Spinal cord (tissue), 9 donors: ENCODE measurements at regions not wholly inside any gene's neighbourhood (a gene's known extent, or its start where the extent isn't known, plus 50 kb on each side); places are given as distances from the start of the nearest gene placed in this dataset.

Experiments
- DNase-seq, 6 donors: peaks; one replicate each; pipeline versions ENCODE4 v3.0.0 to v3.0.0-alpha.2; 2013 to 2015; ENCODE audit warnings: low spot score in 6 of 6, low read depth in 4 of 6
- H3K27ac ChIP-seq: one replicate; pipeline ENCODE4 v1.5.1; 2013; ENCODE audit warnings: low read depth, low read length, control low read depth
- H3K27me3 ChIP-seq: one replicate; pipeline ENCODE4 v1.6.1; 2013; ENCODE audit warnings: low read length; ENCODE audit not compliant: control insufficient read depth, insufficient read depth
- H3K36me3 ChIP-seq: one replicate; pipeline ENCODE4 v1.6.1; 2013; ENCODE audit warnings: low read length; ENCODE audit not compliant: control insufficient read depth, insufficient read depth
- H3K4me1 ChIP-seq: one replicate; pipeline ENCODE4 v1.6.1; 2013; ENCODE audit warnings: low read length; ENCODE audit not compliant: control insufficient read depth, insufficient read depth
- H3K4me3 ChIP-seq: one replicate; pipeline ENCODE4 v1.5.1; 2013; ENCODE audit warnings: low read depth, low read length, control low read depth
- H3K9me3 ChIP-seq: one replicate; pipeline ENCODE4 v1.6.1; 2013; ENCODE audit warnings: low read length; ENCODE audit not compliant: control insufficient read depth, insufficient read depth
- WGBS: methylation state at CpG from one replicate; pipeline ENCODE4 v1.1.5; 2013; ENCODE audit warnings: missing lambda C conversion rate; ENCODE audit not compliant: insufficient coverage; 5-methylcytosine and 5-hydroxymethylcytosine counted together
- donor health status: healthy.

GRCh38 chrX:142149919-142150318, 55.2 kb downstream of the MAGEC2 start:
- H3K27me3 ChIP-seq, result no peaks in the 10 kb centered on the region
- H3K4me3 ChIP-seq, result no peak overlapping the region
- 33% methylated on average over 4 of the region's 7 CpGs for WGBS
- no peaks in the 10 kb centered on the region for H3K36me3 ChIP-seq
- H3K4me1 ChIP-seq, result no peaks in the 10 kb centered on the region
- H3K9me3 ChIP-seq, result no peaks in the 10 kb centered on the region
- H3K27ac ChIP-seq, result no peak overlapping the region
- DNase-seq, result peak in 1 of 6 donors; percentile 17

- H3K36me3 ChIP-seq, result no peaks in the 10 kb centered on the region
- no peaks in the 10 kb centered on the region for H3K4me1 ChIP-seq
- 91% methylated on average over 1 of the region's 2 CpGs for WGBS
- no peak overlapping the region for H3K4me3 ChIP-seq
- no peak overlapping the region for H3K27ac ChIP-seq
- peaks cover 4% of the 10 kb centered on the region for H3K9me3 ChIP-seq
- H3K27me3 ChIP-seq, result no peaks in the 10 kb centered on the region
- DNase-seq, result no peak
Observed at GRCh38 chrX:142134533-142134932, 70.6 kb downstream of the MAGEC2 start.

GRCh38 chrX:142096253-142096652, 108.8 kb downstream of the MAGEC2 start:
- WGBS, result no CpG with 5 or more reads among the region's 1 CpG
- Histone ChIP-seq H3K4me1 (no peaks in the 10 kb centered on the region), H3K4me3 (no peak overlapping the region), H3K36me3 (no peaks in the 10 kb centered on the region), H3K27me3 (no peaks in the 10 kb centered on the region), H3K9me3 (no peaks in the 10 kb centered on the region), H3K27ac (no peak overlapping the region)
- DNase-seq, result no peak

DNA sequence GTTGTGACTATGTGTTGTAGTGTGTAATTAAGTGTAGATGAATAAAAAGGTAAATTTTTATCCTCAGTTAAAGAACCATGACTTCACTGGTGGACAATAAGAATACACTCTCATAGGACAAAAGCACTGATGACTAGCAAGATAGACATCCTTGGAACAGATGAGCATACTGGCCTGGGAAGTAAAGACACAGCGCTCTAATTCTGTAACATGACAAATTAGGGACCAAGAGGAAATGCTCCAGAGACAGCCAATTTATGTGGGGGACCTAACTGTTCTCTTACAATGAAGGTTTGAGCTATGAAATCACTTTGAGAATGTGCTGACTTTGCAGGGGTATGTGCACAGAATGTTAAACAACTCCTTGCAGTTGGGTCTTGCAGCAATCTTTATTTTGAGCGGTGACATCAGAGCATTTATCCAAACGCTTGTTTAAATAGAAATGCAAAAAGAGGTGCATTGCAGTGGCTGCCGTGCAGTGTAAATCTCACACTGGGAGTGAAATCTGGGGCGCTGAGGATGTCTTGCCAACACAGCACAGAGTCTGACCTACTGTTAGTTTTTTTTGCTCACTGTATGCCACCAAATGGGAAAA, 109.3 kb downstream of the MAGEC2 start:
- WGBS, result 44% methylated on average over 5 of the region's 5 CpGs
- DNase-seq, result peak in 4 of 6 donors; percentile 13 to 83 (median 42)
- no peaks in the 10 kb centered on the region for H3K36me3 ChIP-seq
- no peaks in the 10 kb centered on the region for H3K9me3 ChIP-seq
- no peak overlapping the region for H3K4me3 ChIP-seq
- H3K27ac ChIP-seq, result no peak overlapping the region
- no peaks in the 10 kb centered on the region for H3K27me3 ChIP-seq
- H3K4me1 ChIP-seq, result no peaks in the 10 kb centered on the region

DNA sequence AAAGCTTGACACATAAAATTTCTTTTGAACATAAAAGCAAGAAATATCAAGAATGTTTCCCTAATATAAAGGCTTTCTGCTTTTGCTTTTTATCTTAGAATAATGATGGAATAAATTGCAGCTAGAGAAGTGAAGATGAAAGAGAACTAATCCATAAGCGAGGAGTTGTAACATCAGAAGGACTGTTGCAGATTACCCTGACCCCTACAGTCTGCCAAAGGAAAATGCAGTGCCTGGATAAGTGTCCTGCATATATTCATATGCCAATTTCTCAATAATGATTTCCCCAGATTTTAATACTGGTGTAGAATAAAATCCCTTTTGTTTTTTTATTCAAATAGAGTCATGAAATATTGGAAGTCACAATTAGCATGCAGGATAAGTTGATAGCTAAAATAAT, 115.9 kb downstream of the MAGEC2 start:
- no peaks in the 10 kb centered on the region for H3K27me3 ChIP-seq

DNA sequence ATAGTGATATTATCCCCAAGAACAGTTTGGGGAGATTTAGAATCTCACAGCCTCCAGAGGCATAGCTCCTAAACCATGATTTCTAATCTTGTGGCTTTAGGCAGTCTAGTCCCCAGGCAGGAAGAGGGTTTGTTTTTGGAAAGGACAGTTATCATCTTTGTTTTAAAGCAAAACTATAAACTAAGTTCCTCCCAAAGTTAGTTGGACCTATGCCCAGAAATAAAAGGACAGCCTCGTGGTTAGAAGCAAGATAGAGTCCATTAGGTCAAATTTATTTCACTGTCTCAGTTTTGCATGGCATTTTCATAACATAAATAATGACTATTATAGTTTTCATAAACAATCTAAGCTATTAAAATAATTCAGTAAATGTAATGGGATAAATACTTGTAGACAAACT, 120.5 kb downstream of the MAGEC2 start:
- Histone ChIP-seq H3K9me3 (no peaks in the 10 kb centered on the region), H3K4me1 (no peaks in the 10 kb centered on the region), H3K4me3 (no peak overlapping the region), H3K27me3 (no peaks in the 10 kb centered on the region), H3K27ac (no peak overlapping the region), H3K36me3 (no peaks in the 10 kb centered on the region)
- no CpG with 5 or more reads among the region's 1 CpG for WGBS
- no peak for DNase-seq

More for the DNA sequence above, 115.9 kb downstream of the MAGEC2 start:
- 80% methylated on average over 1 of the region's 1 CpG for WGBS
- peak in 2 of 6 donors; percentile 24 to 61 for DNase-seq
- Histone ChIP-seq H3K27ac (no peak overlapping the region), H3K4me1 (no peaks in the 10 kb centered on the region), H3K4me3 (no peak overlapping the region), H3K36me3 (no peaks in the 10 kb centered on the region), H3K9me3 (no peaks in the 10 kb centered on the region)

- no peaks in the 10 kb centered on the region for H3K36me3 ChIP-seq
- H3K27me3 ChIP-seq, result no peaks in the 10 kb centered on the region
- no peaks in the 10 kb centered on the region for H3K9me3 ChIP-seq
- H3K4me3 ChIP-seq, result no peak overlapping the region
- 73% methylated on average over 2 of the region's 2 CpGs for whole genome bisulfite sequencing
- no peaks in the 10 kb centered on the region for H3K4me1 ChIP-seq
- H3K27ac ChIP-seq, result no peak overlapping the region
- peak in 1 of 6 donors; percentile 13 for DNase-seq
Observed at GRCh38 chrX:142076633-142077032, 128.5 kb downstream of the MAGEC2 start.

- no peak overlapping the region for H3K27ac ChIP-seq
- no peaks in the 10 kb centered on the region for H3K27me3 ChIP-seq
- H3K4me1 ChIP-seq, result no peaks in the 10 kb centered on the region
Observed at GRCh38 chrX:142068365-142068764, 136.7 kb downstream of the MAGEC2 start.

DNA sequence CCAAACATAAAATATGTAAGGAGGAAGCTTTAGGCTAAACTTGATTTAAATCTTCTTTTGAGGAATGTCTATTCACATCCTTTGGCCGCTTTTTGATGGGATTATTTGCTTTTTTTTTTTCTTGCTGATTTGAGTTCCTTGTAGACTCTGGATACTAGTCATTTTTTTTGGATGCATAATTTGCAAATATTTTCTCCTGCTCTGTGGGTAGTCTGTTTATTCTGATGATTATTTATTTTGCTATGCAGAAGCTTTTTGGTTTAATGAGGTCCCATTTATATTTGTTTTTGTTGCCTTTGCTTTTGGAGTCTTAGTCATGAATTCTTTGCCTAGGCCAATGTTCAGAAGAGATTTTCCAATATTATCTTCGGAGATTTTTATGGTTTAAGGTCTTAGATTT, 144.9 kb downstream of the MAGEC2 start:
- no peak for DNase-seq
- peaks cover 2% of the 10 kb centered on the region for H3K9me3 ChIP-seq
- no peaks in the 10 kb centered on the region for H3K36me3 ChIP-seq
- H3K27ac ChIP-seq, result no peak overlapping the region
- H3K4me1 ChIP-seq, result no peaks in the 10 kb centered on the region
- no peaks in the 10 kb centered on the region for H3K27me3 ChIP-seq
- no peak overlapping the region for H3K4me3 ChIP-seq
- WGBS, result 43% methylated on average over 1 of the region's 2 CpGs

More at GRCh38 chrX:142068365-142068764, 136.7 kb downstream of the MAGEC2 start:
- no CpG with 5 or more reads among the region's 2 CpGs for WGBS
- DNase-seq, result no peak
- Histone ChIP-seq H3K4me3 (no peak overlapping the region), H3K36me3 (no peaks in the 10 kb centered on the region), H3K9me3 (no peaks in the 10 kb centered on the region)

- DNase-seq, result no peak
- Histone ChIP-seq H3K27ac (no peak overlapping the region), H3K4me1 (no peaks in the 10 kb centered on the region), H3K36me3 (no peaks in the 10 kb centered on the region), H3K9me3 (peaks cover 2% of the 10 kb centered on the region), H3K4me3 (no peak overlapping the region), H3K27me3 (no peaks in the 10 kb centered on the region)
- 70% methylated on average over 1 of the region's 1 CpG for WGBS
Observed at GRCh38 chrX:142054094-142054493, 150.4 kb downstream of the MAGEC1 start.
